ENCODE measurements at regions not wholly inside any gene's neighbourhood (a gene's known extent, or its start where the extent isn't known, plus 50 kb on each side); places are given as distances from the start of the nearest gene placed in this dataset.
A peak's percentile ranks its signal among the peaks of the same experiment; 100 is the strongest.

- peak in 2 of 5 donors; percentile 53 to 66 for DNase-seq
Measured at GRCh38 chr5:74169701-74170100, 470.8 kb downstream of the ENC1 start.

GRCh38 chr5:74167930-74168315 lies 472.6 kb downstream of the ENC1 start:
- no peak overlapping the region for H3K27ac ChIP-seq (ENCODE audit: low read depth in 2 of 2, low read length in 2 of 2)
- no peaks in the 10 kb centered on the region for H3K27me3 ChIP-seq (ENCODE audit: control insufficient read depth, insufficient read depth, low read length)
- H3K9ac ChIP-seq (ENCODE audit: low read length in 3 of 3) = no peak overlapping the region
- no peak for DNase-seq
- H3K36me3 ChIP-seq (ENCODE audit: control insufficient read depth in 2 of 3, insufficient read depth in 3 of 3, low read length in 3 of 3) = no peaks in the 10 kb centered on the region
- H3K9me3 ChIP-seq (ENCODE audit: control insufficient read depth in 2 of 3, insufficient read depth in 1 of 3, low read length in 3 of 3) = no peaks in the 10 kb centered on the region
- no peaks in the 10 kb centered on the region for H3K4me1 ChIP-seq (ENCODE audit: control insufficient read depth in 2 of 3, insufficient read depth in 2 of 3, low read depth in 1 of 3, low read length in 3 of 3)
- no peak for TF ChIP-seq CTCF (IDR thresholded peaks at IDR 0.05; ENCODE audit: borderline replicate concordance, extremely low read depth, insufficient read depth)
- FAIRE-seq = no peak
- no peak overlapping the region for H3K4me3 ChIP-seq (ENCODE audit: low read length in 3 of 3)
- intact Hi-C loops (cut with DNase I) = no loop called here

More at GRCh38 chr5:74169701-74170100, 470.8 kb downstream of the ENC1 start:
- Histone ChIP-seq H3K36me3 (ENCODE audit: control insufficient read depth in 2 of 3, insufficient read depth in 3 of 3, low read length in 3 of 3) (no peaks in the 10 kb centered on the region), H3K9ac (ENCODE audit: low read length in 3 of 3) (no peak overlapping the region), H3K4me3 (ENCODE audit: low read length in 3 of 3) (no peak overlapping the region), H3K9me3 (ENCODE audit: control insufficient read depth in 2 of 3, insufficient read depth in 1 of 3, low read length in 3 of 3) (no peaks in the 10 kb centered on the region), H3K27ac (ENCODE audit: low read depth in 2 of 2, low read length in 2 of 2) (no peak overlapping the region), H3K4me1 (ENCODE audit: control insufficient read depth in 2 of 3, insufficient read depth in 2 of 3, low read depth in 1 of 3, low read length in 3 of 3) (no peaks in the 10 kb centered on the region), H3K27me3 (ENCODE audit: control insufficient read depth, insufficient read depth, low read length) (no peaks in the 10 kb centered on the region)
- FAIRE-seq = no peak
- TF ChIP-seq CTCF (IDR thresholded peaks at IDR 0.05; ENCODE audit: borderline replicate concordance, extremely low read depth, insufficient read depth) = no peak
- intact Hi-C loops (cut with DNase I) = no loop called here

GRCh38 chr5:74167206-74167929 lies 473.2 kb downstream of the ENC1 start:
- Histone ChIP-seq H3K4me1 (ENCODE audit: control insufficient read depth in 2 of 3, insufficient read depth in 2 of 3, low read depth in 1 of 3, low read length in 3 of 3) (no peaks in the 10 kb centered on the region), H3K9ac (ENCODE audit: low read length in 3 of 3) (no peak overlapping the region), H3K27me3 (ENCODE audit: control insufficient read depth, insufficient read depth, low read length) (no peaks in the 10 kb centered on the region), H3K36me3 (ENCODE audit: control insufficient read depth in 2 of 3, insufficient read depth in 3 of 3, low read length in 3 of 3) (no peaks in the 10 kb centered on the region), H3K9me3 (ENCODE audit: control insufficient read depth in 2 of 3, insufficient read depth in 1 of 3, low read length in 3 of 3) (no peaks in the 10 kb centered on the region), H3K4me3 (ENCODE audit: low read length in 3 of 3) (no peak overlapping the region), H3K27ac (ENCODE audit: low read depth in 2 of 2, low read length in 2 of 2) (no peak overlapping the region)
- TF ChIP-seq CTCF (IDR thresholded peaks at IDR 0.05; ENCODE audit: borderline replicate concordance, extremely low read depth, insufficient read depth) = no peak
- intact Hi-C loops (cut with DNase I) = no loop called here
- FAIRE-seq (no peak), DNase-seq (no peak)

- no peaks in the 10 kb centered on the region for H3K9me3 ChIP-seq (ENCODE audit: control insufficient read depth in 2 of 3, insufficient read depth in 1 of 3, low read length in 3 of 3)
- FAIRE-seq = no peak
- no peaks in the 10 kb centered on the region for H3K27me3 ChIP-seq (ENCODE audit: control insufficient read depth, insufficient read depth, low read length)
- no peaks in the 10 kb centered on the region for H3K4me1 ChIP-seq (ENCODE audit: control insufficient read depth in 2 of 3, insufficient read depth in 2 of 3, low read depth in 1 of 3, low read length in 3 of 3)
- H3K9ac ChIP-seq (ENCODE audit: low read length in 3 of 3) = no peak overlapping the region
- intact Hi-C loops (cut with DNase I) = no loop called here
- no peak for TF ChIP-seq CTCF (IDR thresholded peaks at IDR 0.05; ENCODE audit: borderline replicate concordance, extremely low read depth, insufficient read depth)
- no peaks in the 10 kb centered on the region for H3K36me3 ChIP-seq (ENCODE audit: control insufficient read depth in 2 of 3, insufficient read depth in 3 of 3, low read length in 3 of 3)
- DNase-seq = no peak
- H3K4me3 ChIP-seq (ENCODE audit: low read length in 3 of 3) = no peak overlapping the region
- H3K27ac ChIP-seq (ENCODE audit: low read depth in 2 of 2, low read length in 2 of 2) = no peak overlapping the region
Measured at GRCh38 chr5:74166064-74166463, 474.5 kb downstream of the ENC1 start.

Data from kidney (tissue), 13 donors.